Epithelial cell of proximal tubule (primary cell): ENCODE measurements at regions not wholly inside any gene's neighbourhood (a gene's known extent, or its start where the extent isn't known, plus 50 kb on each side); places are given as distances from the start of the nearest gene placed in this dataset.

Experiments
- DNase-seq: peaks from one replicate; pipeline ENCODE4 v3.0.0-alpha.2; 2011; ENCODE audit warnings: low read depth
- H3K4me3 ChIP-seq: 2 replicates; pipeline ENCODE4 v1.5.1; 2011; ENCODE audit warnings: low read depth, mild to moderate bottlenecking, low read length
- CTCF ChIP-seq: conservative IDR thresholded peaks from 2 replicates; pipeline ENCODE4 v1.5.1; 2012; ENCODE audit warnings: low read depth, mild to moderate bottlenecking, low read length

- no peak for DNase-seq
- TF ChIP-seq CTCF, result no peak
- H3K4me3 ChIP-seq, result no peak overlapping the region
Observed at GRCh38 chr15:46251903-46252302, 617.1 kb downstream of the SQOR start.

GRCh38 chr15:46258056-46258455 lies 623.2 kb downstream of the SQOR start:
- DNase-seq, result no peak
- no peak overlapping the region for H3K4me3 ChIP-seq
- TF ChIP-seq CTCF, result no peak

GRCh38 chr15:46260937-46261336 lies 626.1 kb downstream of the SQOR start:
- DNase-seq, result no peak
- no peak overlapping the region for H3K4me3 ChIP-seq
- TF ChIP-seq CTCF, result no peak

- no peak overlapping the region for H3K4me3 ChIP-seq
- DNase-seq, result no peak
- no peak for TF ChIP-seq CTCF
Observed at GRCh38 chr15:46265664-46266347, 631.0 kb downstream of the SQOR start.

GRCh38 chr15:46266661-46267060 lies 631.8 kb downstream of the SQOR start:
- no peak for DNase-seq
- no peak overlapping the region for H3K4me3 ChIP-seq
- no peak for TF ChIP-seq CTCF

- no peak for DNase-seq
- TF ChIP-seq CTCF, result no peak
- H3K4me3 ChIP-seq, result no peak overlapping the region
Observed at GRCh38 chr15:46270481-46271147, 635.8 kb downstream of the SQOR start.

GRCh38 chr15:46275701-46276100 lies 640.9 kb downstream of the SQOR start:
- TF ChIP-seq CTCF, result no peak
- H3K4me3 ChIP-seq, result no peak overlapping the region
- DNase-seq, result no peak
